ENCODE measurements at regions not wholly inside any gene's neighbourhood (a gene's known extent, or its start where the extent isn't known, plus 50 kb on each side); places are given as distances from the start of the nearest gene placed in this dataset.

DNA sequence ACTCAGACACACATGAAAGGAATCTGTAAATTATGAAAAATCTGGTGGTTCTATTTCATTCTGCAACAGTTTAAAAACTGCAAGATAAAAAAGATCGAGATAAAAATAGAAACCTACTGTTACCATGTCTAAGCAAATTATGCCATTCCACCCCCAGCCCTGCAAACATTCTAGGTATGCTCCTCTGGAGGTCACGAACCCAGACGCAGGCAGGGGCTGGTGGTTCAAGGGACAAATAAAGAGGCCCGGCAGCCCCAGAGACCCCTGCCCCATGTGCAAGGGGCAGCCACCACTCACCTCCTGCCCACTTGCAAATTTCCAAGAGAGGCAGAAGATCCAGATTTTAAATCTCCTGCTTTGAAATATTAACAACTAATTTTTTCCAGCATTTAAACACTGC, 210.5 kb downstream of the ANAPC1 start:
- Histone ChIP-seq H3K36me3 (no peaks in the 10 kb centered on the region), H3K27me3 (no peaks in the 10 kb centered on the region), H3K4me3 (replicated peaks in 1 of 3) (no peak overlapping the region), H3K27ac (peak overlapping the region; percentile 14 to 93 (median 81)), H3K9me3 (no peaks in the 10 kb centered on the region), H3K4me1 (peaks cover 14 to 55% of the 10 kb centered on the region in 2 donors)
- peak; percentile 35 to 40 for DNase-seq
- TF ChIP-seq, protein P1, sequence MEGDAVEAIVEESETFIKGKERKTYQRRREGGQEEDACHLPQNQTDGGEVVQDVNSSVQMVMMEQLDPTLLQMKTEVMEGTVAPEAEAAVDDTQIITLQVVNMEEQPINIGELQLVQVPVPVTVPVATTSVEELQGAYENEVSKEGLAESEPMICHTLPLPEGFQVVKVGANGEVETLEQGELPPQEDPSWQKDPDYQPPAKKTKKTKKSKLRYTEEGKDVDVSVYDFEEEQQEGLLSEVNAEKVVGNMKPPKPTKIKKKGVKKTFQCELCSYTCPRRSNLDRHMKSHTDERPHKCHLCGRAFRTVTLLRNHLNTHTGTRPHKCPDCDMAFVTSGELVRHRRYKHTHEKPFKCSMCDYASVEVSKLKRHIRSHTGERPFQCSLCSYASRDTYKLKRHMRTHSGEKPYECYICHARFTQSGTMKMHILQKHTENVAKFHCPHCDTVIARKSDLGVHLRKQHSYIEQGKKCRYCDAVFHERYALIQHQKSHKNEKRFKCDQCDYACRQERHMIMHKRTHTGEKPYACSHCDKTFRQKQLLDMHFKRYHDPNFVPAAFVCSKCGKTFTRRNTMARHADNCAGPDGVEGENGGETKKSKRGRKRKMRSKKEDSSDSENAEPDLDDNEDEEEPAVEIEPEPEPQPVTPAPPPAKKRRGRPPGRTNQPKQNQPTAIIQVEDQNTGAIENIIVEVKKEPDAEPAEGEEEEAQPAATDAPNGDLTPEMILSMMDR (IDR thresholded peaks at IDR 0.05) = no peak
- no peak for TF ChIP-seq POLR2A (IDR thresholded peaks at IDR 0.05)
- 34 to 35% methylated on average over 4 of the region's 4 CpGs for WGBS, 2 donors
- intact Hi-C loops (cut with DNase I) = no loop called here

DNA sequence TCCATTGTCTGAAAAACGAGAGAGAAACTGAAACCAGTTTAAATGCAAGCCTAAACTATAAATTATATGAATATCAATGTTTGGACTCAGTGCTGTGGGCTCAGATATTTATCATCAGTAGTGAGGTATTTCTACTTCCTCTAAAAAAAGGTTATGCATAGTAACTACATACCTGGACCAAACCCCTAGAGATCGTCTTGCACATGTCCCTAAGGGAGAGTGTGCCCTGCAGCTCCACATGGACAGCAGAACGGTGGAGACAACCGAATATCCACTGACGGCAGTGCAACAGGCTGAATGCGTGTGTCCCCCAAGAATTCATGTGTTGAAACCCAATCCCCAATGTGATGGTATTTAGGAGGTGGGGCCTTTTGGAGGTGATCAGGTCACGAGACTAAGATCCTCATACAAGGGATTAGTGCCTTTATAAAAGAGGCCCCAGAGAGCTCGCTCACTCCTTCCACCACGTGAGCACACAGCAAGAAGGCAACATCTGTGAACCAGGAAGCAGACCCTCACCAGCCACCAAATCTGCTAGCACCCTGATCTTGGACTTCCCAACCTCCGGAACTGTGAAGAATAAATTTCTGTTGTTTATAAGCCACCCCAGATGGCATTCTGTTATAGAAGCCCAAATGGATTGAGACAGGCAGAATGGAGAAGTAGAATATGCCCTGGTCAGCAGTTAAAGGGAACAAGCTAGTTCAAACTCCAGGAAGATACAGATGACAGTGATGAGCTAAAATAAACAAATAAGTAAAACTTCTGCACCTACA, 208.4 kb downstream of the ANAPC1 start:
- Histone ChIP-seq H3K4me3 (replicated peaks in 1 of 3) (no peak overlapping the region), H3K27ac (no peak overlapping the region), H3K36me3 (no peaks in the 10 kb centered on the region), H3K27me3 (no peaks in the 10 kb centered on the region), H3K9me3 (no peaks in the 10 kb centered on the region), H3K4me1 (peaks cover 17 to 53% of the 10 kb centered on the region in 2 donors)
- intact Hi-C loops (cut with DNase I) = no loop called here
- TF ChIP-seq POLR2A (IDR thresholded peaks at IDR 0.05) = no peak
- TF ChIP-seq, protein P1 (IDR thresholded peaks at IDR 0.05) = no peak
- 90 to 91% methylated on average over 10 of the region's 10 CpGs for WGBS, 2 donors
- no peak for DNase-seq

DNA sequence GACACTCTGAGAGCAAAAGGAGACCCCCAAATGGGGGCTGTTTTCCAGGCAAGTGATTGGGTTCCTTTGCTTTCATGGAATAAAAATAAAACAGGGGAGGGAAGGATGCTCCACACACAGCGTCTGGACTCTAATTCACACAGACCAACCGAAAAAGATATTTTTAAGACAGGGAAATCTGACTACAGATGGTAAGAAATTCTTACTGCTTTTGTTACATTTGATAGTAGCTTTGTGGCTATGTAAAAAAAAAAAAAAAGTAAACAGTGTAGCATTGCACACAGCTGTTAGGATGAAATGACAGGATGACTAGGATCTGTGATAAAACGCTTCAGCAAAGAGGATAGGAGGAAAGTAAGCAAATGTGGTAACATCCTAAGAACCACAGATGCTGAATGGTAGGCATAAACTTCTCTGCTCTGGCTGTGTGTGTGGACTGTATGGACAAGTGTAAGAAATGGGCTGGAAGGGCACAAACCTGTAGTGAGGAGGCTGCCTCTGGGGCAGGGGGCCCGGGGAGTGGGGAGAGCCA, 207.6 kb downstream of the ANAPC1 start:
- Histone ChIP-seq H3K9me3 (no peaks in the 10 kb centered on the region), H3K4me1 (peaks cover 12 to 46% of the 10 kb centered on the region in 2 donors), H3K36me3 (no peaks in the 10 kb centered on the region), H3K4me3 (replicated peaks in 1 of 3) (no peak overlapping the region), H3K27ac (no peak overlapping the region), H3K27me3 (no peaks in the 10 kb centered on the region)
- TF ChIP-seq, protein P1 (IDR thresholded peaks at IDR 0.05) = no peak
- TF ChIP-seq POLR2A (IDR thresholded peaks at IDR 0.05) = no peak
- intact Hi-C loops (cut with DNase I) = no loop called here
- DNase-seq = no peak
- WGBS, 2 donors = 95 to 98% methylated on average over 4 of the region's 4 CpGs

DNA sequence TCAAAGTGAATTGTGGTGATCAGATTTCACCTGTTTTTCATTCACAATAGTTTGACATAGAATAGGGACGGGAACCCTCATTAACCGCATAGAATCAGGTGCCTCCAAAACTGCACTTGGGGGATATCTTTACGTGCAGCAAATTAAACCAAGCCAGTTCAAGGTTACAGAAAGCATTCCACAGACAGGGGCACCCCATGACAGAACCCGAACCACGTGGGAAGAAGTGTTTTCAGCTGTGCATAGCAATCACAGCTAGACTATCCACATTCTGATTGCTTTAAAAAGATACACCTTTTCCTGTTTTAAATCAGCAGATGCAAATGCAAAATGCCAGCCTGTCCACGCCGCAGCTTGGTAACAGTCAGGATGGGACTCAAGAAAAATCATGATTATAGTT, 205.8 kb downstream of the ANAPC1 start:
- 64 to 67% methylated on average over 7 of the region's 7 CpGs for WGBS, 2 donors
- intact Hi-C loops (cut with DNase I) = no loop called here
- no peak for TF ChIP-seq POLR2A (IDR thresholded peaks at IDR 0.05)
- TF ChIP-seq, protein P1 (IDR thresholded peaks at IDR 0.05) = no peak
- H3K36me3 ChIP-seq = no peaks in the 10 kb centered on the region
- peak in 1 of 2 donors; percentile 19 for DNase-seq
- peak overlapping the region in 2 of 3 donors; percentile 10 to 81 for H3K27ac ChIP-seq
- peaks cover 8 to 33% of the 10 kb centered on the region in 2 donors for H3K4me1 ChIP-seq
- no peaks in the 10 kb centered on the region for H3K9me3 ChIP-seq
- H3K4me3 ChIP-seq (replicated peaks in 1 of 3) = no peak overlapping the region
- no peaks in the 10 kb centered on the region for H3K27me3 ChIP-seq

DNA sequence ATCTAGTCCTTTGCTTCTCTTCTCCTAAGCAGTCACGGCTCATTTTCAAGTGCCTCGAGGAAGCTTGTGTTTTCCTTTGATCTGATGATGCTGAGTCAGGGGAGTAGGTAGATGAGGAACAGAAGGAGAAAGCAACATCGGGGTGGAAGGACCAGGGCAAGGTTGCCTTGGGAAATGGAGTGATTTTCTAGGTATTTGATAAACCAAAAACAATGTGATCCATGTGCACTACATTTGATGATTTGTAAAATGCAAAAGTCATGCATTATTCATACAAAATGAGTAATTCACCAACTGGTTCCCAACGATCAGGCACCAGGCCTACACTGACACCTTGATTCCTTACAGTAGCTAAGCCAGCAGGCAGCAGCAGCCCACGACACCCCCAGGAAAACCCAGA, 205.3 kb downstream of the ANAPC1 start:
- Histone ChIP-seq H3K27ac (peak overlapping the region in 1 of 3 donors; percentile 81), H3K4me1 (peaks cover 8 to 31% of the 10 kb centered on the region in 2 donors), H3K27me3 (no peaks in the 10 kb centered on the region), H3K9me3 (no peaks in the 10 kb centered on the region), H3K36me3 (no peaks in the 10 kb centered on the region), H3K4me3 (replicated peaks in 1 of 3) (no peak overlapping the region)
- WGBS, 2 donors = 40 to 42% methylated on average over 5 of the region's 5 CpGs
- TF ChIP-seq, protein P1 (IDR thresholded peaks at IDR 0.05) = no peak
- peak in 1 of 2 donors; percentile 7 for TF ChIP-seq POLR2A (IDR thresholded peaks at IDR 0.05)
- DNase-seq = peak; percentile 30 to 31
- intact Hi-C loops (cut with DNase I) = no loop called here

All from thyroid gland (tissue), 4 donors.